ENCODE measurements at regions not wholly inside any gene's neighbourhood (a gene's known extent, or its start where the extent isn't known, plus 50 kb on each side); places are given as distances from the start of the nearest gene placed in this dataset.

GRCh38 chr17:52368886-52369285 is 210.4 kb upstream of the CA10 start:
- DNase-seq (ENCODE audit: low spot score in 2 of 2), result no peak
- no peak overlapping the region for H3K4me3 ChIP-seq (ENCODE audit: low read depth, poor library complexity, severe bottlenecking)
- 78 to 81% methylated on average over 7 of the region's 7 CpGs for WGBS, 2 donors
- intact Hi-C loops (cut with DNase I; ENCODE audit: low total_unique reads), result no loop called here
- TF ChIP-seq CTCF (IDR thresholded peaks at IDR 0.05) (no peak), POLR2A (IDR thresholded peaks at IDR 0.05) (no peak)

GRCh38 chr17:52357854-52358253 is 199.3 kb upstream of the CA10 start:
- 91 to 93% methylated on average over 2 of the region's 2 CpGs for WGBS, 2 donors
- no peak for DNase-seq (ENCODE audit: low spot score in 2 of 2)
- no peak overlapping the region for H3K4me3 ChIP-seq (ENCODE audit: low read depth, poor library complexity, severe bottlenecking)
- TF ChIP-seq POLR2A (IDR thresholded peaks at IDR 0.05), result no peak
- intact Hi-C loops (cut with DNase I; ENCODE audit: low total_unique reads), result no loop called here

GRCh38 chr17:52336796-52337195 is 178.3 kb upstream of the CA10 start:
- no peak for DNase-seq (ENCODE audit: low spot score in 2 of 2)
- H3K4me3 ChIP-seq (ENCODE audit: low read depth, poor library complexity, severe bottlenecking), result no peak overlapping the region
- intact Hi-C loops (cut with DNase I; ENCODE audit: low total_unique reads), result no loop called here
- TF ChIP-seq CTCF (IDR thresholded peaks at IDR 0.05), result no peak
- TF ChIP-seq POLR2A (IDR thresholded peaks at IDR 0.05), result no peak
- WGBS, 2 donors, result 50 to 62% methylated on average over 4 of the region's 4 CpGs

GRCh38 chr17:52306314-52306713 is 147.8 kb upstream of the CA10 start:
- DNase-seq (ENCODE audit: low spot score in 2 of 2), result no peak
- 44 to 53% methylated on average over 1 of the region's 1 CpG for WGBS, 2 donors
- H3K4me3 ChIP-seq (ENCODE audit: low read depth, poor library complexity, severe bottlenecking), result no peak overlapping the region
- intact Hi-C loops (cut with DNase I; ENCODE audit: low total_unique reads), result no loop called here
- TF ChIP-seq POLR2A (IDR thresholded peaks at IDR 0.05), result no peak
- no peak for TF ChIP-seq CTCF (IDR thresholded peaks at IDR 0.05)

GRCh38 chr17:52298881-52299280 is 140.4 kb upstream of the CA10 start:
- no peak for DNase-seq (ENCODE audit: low spot score in 2 of 2)
- 47% methylated on average over 3 of the region's 3 CpGs for WGBS, 2 donors
- H3K4me3 ChIP-seq (ENCODE audit: low read depth, poor library complexity, severe bottlenecking), result no peak overlapping the region
- intact Hi-C loops (cut with DNase I; ENCODE audit: low total_unique reads), result no loop called here
- no peak for TF ChIP-seq POLR2A (IDR thresholded peaks at IDR 0.05)
- TF ChIP-seq CTCF (IDR thresholded peaks at IDR 0.05), result no peak

GRCh38 chr17:52297230-52298010 is 138.9 kb upstream of the CA10 start:
- H3K4me3 ChIP-seq (ENCODE audit: low read depth, poor library complexity, severe bottlenecking), result no peak overlapping the region
- intact Hi-C loops (cut with DNase I; ENCODE audit: low total_unique reads), result no loop called here
- TF ChIP-seq POLR2A (IDR thresholded peaks at IDR 0.05), result no peak
- TF ChIP-seq CTCF (IDR thresholded peaks at IDR 0.05), result no peak
- WGBS, 2 donors, result 61 to 64% methylated on average over 10 of the region's 10 CpGs
- DNase-seq (ENCODE audit: low spot score in 2 of 2), result no peak
